ENCODE measurements at regions not wholly inside any gene's neighbourhood (a gene's known extent, or its start where the extent isn't known, plus 50 kb on each side); places are given as distances from the start of the nearest gene placed in this dataset.

GRCh38 chr2:7499018-7499417, 581.8 kb downstream of the RNF144A start:
- H3K79me2 ChIP-seq (ENCODE audit: insufficient read depth, low read length), result no peaks in the 10 kb centered on the region
- no peak overlapping the region for H3K18ac ChIP-seq (ENCODE audit: insufficient read length, low read depth, low read length)
- H3K27ac ChIP-seq (ENCODE audit: insufficient read length, low read depth, low read length), result no peak overlapping the region
- H2BK15ac ChIP-seq (ENCODE audit: low read depth, low read length), result no peak overlapping the region
- no peaks in the 10 kb centered on the region for H3K27me3 ChIP-seq (ENCODE audit: insufficient read depth, low read length)
- no peak overlapping the region for H3K14ac ChIP-seq (ENCODE audit: insufficient read depth, low read length)
- no peak overlapping the region for H3T11ph ChIP-seq (ENCODE audit: low read length)
- no peak overlapping the region for H2BK5ac ChIP-seq (ENCODE audit: insufficient read length, low read length)
- H4K5ac ChIP-seq (ENCODE audit: insufficient read length, low read depth, low read length), result no peak overlapping the region
- no peak overlapping the region for H3K23ac ChIP-seq (ENCODE audit: insufficient read length, low read depth, low read length)
- H3K4me1 Mint-ChIP-seq, result peaks cover 5 to 6% of the 10 kb centered on the region in 2 experiments
- no peak for DNase-seq
- H3K4me2 ChIP-seq (ENCODE audit: insufficient read depth, insufficient read length, low read length), result no peak overlapping the region
- H3K4ac ChIP-seq (ENCODE audit: low read depth, low read length), result no peak overlapping the region
- peaks cover 3 to 4% of the 10 kb centered on the region in 2 experiments; a peak in 4 of 5 replicates for H3K9me3 Mint-ChIP-seq
- no peaks in the 10 kb centered on the region for H3K27me3 Mint-ChIP-seq (ENCODE audit: low read depth)
- H3K36me3 Mint-ChIP-seq (ENCODE audit: insufficient read depth in 1 of 3, low read depth in 3 of 3), result peaks cover 0 to 6% (median 2%) of the 10 kb centered on the region in 3 experiments; a peak in 3 of 7 replicates
- H4K91ac ChIP-seq (ENCODE audit: insufficient read length, low read depth, low read length), result no peak overlapping the region
- H3K4me3 Mint-ChIP-seq, result no peak overlapping the region
- H4K20me1 ChIP-seq (ENCODE audit: control insufficient read depth, insufficient read depth, insufficient read length), result no peaks in the 10 kb centered on the region
- H2BK20ac ChIP-seq (ENCODE audit: low read depth, low read length, poor library complexity, severe bottlenecking), result no peak overlapping the region
- H3K27ac Mint-ChIP-seq, result no peak overlapping the region
- H2BK12ac ChIP-seq (ENCODE audit: insufficient read length, low read depth, low read length), result no peak overlapping the region
- H3K9me3 ChIP-seq (ENCODE audit: control insufficient read depth, low read depth, low read length), result no peaks in the 10 kb centered on the region
- no peak overlapping the region for H3K56ac ChIP-seq (ENCODE audit: insufficient read length, low read depth, low read length)
- H3K4me1 ChIP-seq (ENCODE audit: insufficient read depth, low read length), result peaks cover 5% of the 10 kb centered on the region
- no peaks in the 10 kb centered on the region for H3K23me2 ChIP-seq (ENCODE audit: insufficient read length, low read depth, low read length, poor library complexity, severe bottlenecking)
- no peak for TF ChIP-seq CTCF (conservative IDR thresholded peaks at IDR 0.05)
- H3K79me1 ChIP-seq (ENCODE audit: insufficient read depth, low read depth, low read length, poor library complexity, severe bottlenecking), result no peaks in the 10 kb centered on the region
- H2AFZ ChIP-seq (ENCODE audit: low read length), result no peak overlapping the region
- H3K9ac ChIP-seq (ENCODE audit: extremely low read depth, insufficient read length, low read length), result no peak overlapping the region
- no peak overlapping the region for H4K8ac ChIP-seq (replicated peaks; ENCODE audit: insufficient read length, low read depth, low read length)
- H2BK120ac ChIP-seq (ENCODE audit: low read depth, low read length, poor library complexity, severe bottlenecking), result no peak overlapping the region
- WGBS (ENCODE audit: extremely low coverage, insufficient read length, low lambda C conversion rate), result no CpG with 5 or more reads among the region's 2 CpGs
- H2AK5ac ChIP-seq (ENCODE audit: insufficient read length, low read length), result no peak overlapping the region

Data from H9 (cell line).